ENCODE measurements at regions not wholly inside any gene's neighbourhood (a gene's known extent, or its start where the extent isn't known, plus 50 kb on each side); places are given as distances from the start of the nearest gene placed in this dataset.

DNA sequence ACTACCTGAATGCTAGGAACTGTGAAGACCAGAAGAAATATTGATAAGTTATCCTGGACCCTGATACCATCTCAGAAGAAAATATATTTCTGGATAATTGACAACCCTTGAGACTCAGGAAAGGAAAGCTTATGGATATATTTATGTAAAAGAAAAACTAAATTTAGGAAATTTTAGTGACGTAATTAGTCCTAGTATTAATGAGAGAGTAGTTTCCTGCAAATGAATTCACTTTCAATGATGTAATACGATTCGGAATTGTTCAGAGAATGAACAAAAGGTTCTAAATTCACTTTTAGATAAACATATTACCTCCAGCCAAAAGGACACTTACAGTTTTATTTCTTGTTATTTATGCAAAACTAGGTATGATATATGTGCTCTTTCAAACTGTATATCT is 1120.1 kb upstream of the NCAM2 start:
- BruUV-seq (replicated peaks), result no TSS peak
- Mint-ChIP-seq H3K27ac (ENCODE audit: low read depth, unreplicated experiment) (no peak overlapping the region), H3K4me3 (ENCODE audit: unreplicated experiment) (no peak overlapping the region), H3K9me3 (ENCODE audit: unreplicated experiment) (peaks cover 11% of the 10 kb centered on the region), H3K27me3 (ENCODE audit: insufficient read depth, unreplicated experiment) (no peaks in the 10 kb centered on the region), H3K4me1 (ENCODE audit: insufficient read depth, unreplicated experiment) (no peaks in the 10 kb centered on the region), H3K36me3 (ENCODE audit: insufficient read depth, unreplicated experiment) (no peaks in the 10 kb centered on the region)
- intact Hi-C loops (cut with micrococcal nuclease), result no loop called here
- ChIA-PET POLR2A (no interaction called here), CTCF (no interaction called here)
- DNase-seq (ENCODE audit: unreplicated experiment), result no peak
- TF ChIP-seq, protein P1, sequence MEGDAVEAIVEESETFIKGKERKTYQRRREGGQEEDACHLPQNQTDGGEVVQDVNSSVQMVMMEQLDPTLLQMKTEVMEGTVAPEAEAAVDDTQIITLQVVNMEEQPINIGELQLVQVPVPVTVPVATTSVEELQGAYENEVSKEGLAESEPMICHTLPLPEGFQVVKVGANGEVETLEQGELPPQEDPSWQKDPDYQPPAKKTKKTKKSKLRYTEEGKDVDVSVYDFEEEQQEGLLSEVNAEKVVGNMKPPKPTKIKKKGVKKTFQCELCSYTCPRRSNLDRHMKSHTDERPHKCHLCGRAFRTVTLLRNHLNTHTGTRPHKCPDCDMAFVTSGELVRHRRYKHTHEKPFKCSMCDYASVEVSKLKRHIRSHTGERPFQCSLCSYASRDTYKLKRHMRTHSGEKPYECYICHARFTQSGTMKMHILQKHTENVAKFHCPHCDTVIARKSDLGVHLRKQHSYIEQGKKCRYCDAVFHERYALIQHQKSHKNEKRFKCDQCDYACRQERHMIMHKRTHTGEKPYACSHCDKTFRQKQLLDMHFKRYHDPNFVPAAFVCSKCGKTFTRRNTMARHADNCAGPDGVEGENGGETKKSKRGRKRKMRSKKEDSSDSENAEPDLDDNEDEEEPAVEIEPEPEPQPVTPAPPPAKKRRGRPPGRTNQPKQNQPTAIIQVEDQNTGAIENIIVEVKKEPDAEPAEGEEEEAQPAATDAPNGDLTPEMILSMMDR (IDR thresholded peaks at IDR 0.05; ENCODE audit: unreplicated experiment), result no peak

- BruUV-seq (replicated peaks), result no TSS peak
- Mint-ChIP-seq H3K36me3 (ENCODE audit: insufficient read depth, unreplicated experiment) (no peaks in the 10 kb centered on the region), H3K9me3 (ENCODE audit: unreplicated experiment) (peaks cover 15% of the 10 kb centered on the region), H3K4me1 (ENCODE audit: insufficient read depth, unreplicated experiment) (no peaks in the 10 kb centered on the region), H3K27ac (ENCODE audit: low read depth, unreplicated experiment) (no peak overlapping the region), H3K4me3 (ENCODE audit: unreplicated experiment) (no peak overlapping the region), H3K27me3 (ENCODE audit: insufficient read depth, unreplicated experiment) (no peaks in the 10 kb centered on the region)
- intact Hi-C loops (cut with micrococcal nuclease), result no loop called here
- ChIA-PET POLR2A (no interaction called here), CTCF (interaction anchor here (0.5 to 0.6 kb wide), 2 partner anchors 92 to 141 kb away, joined by 3 to 5 read pairs; no protein-coding TSS in a partner anchor)
- DNase-seq (ENCODE audit: unreplicated experiment), result no peak
- TF ChIP-seq, protein P1 (IDR thresholded peaks at IDR 0.05; ENCODE audit: unreplicated experiment), result no peak
Observed at GRCh38 chr21:19899645-19900044, 1098.6 kb upstream of the NCAM2 start.

- no peaks in the 10 kb centered on the region for H3K36me3 Mint-ChIP-seq (ENCODE audit: insufficient read depth, unreplicated experiment)
- no peaks in the 10 kb centered on the region for H3K4me1 Mint-ChIP-seq (ENCODE audit: insufficient read depth, unreplicated experiment)
- peaks cover 15% of the 10 kb centered on the region for H3K9me3 Mint-ChIP-seq (ENCODE audit: unreplicated experiment)
- ChIA-PET POLR2A (interaction anchor here (0.6 kb wide), 1 partner anchor 28 kb away, joined by 3 read pairs; no protein-coding TSS in a partner anchor), CTCF (no interaction called here)
- intact Hi-C loops (cut with micrococcal nuclease), result no loop called here
- TF ChIP-seq, protein P1 (IDR thresholded peaks at IDR 0.05; ENCODE audit: unreplicated experiment), result no peak
- no TSS peak for BruUV-seq (replicated peaks)
- H3K4me3 Mint-ChIP-seq (ENCODE audit: unreplicated experiment), result no peak overlapping the region
- no peaks in the 10 kb centered on the region for H3K27me3 Mint-ChIP-seq (ENCODE audit: insufficient read depth, unreplicated experiment)
- no peak for DNase-seq (ENCODE audit: unreplicated experiment)
- no peak overlapping the region for H3K27ac Mint-ChIP-seq (ENCODE audit: low read depth, unreplicated experiment)
Observed at GRCh38 chr21:19900149-19900548, 1098.1 kb upstream of the NCAM2 start.

DNA sequence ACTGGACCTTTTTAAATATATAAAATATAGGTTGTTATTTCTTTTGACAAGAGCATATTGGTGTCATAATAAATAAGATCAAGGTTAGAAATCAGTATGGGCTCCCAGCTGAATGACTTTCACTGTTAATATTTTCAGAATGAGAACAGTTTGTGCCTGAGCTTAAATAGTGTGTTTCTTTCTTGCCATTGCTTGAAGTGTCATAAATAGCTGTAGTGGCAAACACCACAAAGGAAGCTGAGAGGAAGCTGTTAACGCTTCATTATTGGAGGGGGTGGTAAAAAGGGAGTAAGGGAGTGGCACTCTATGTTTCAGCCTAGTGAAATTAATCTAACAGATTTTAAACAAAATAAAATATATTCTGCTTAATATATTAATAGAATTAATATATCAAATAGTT is 1089.8 kb upstream of the NCAM2 start:
- H3K4me3 Mint-ChIP-seq (ENCODE audit: unreplicated experiment), result no peak overlapping the region
- H3K4me1 Mint-ChIP-seq (ENCODE audit: insufficient read depth, unreplicated experiment), result no peaks in the 10 kb centered on the region
- ChIA-PET CTCF (interaction anchor here (0.6 kb wide), 1 partner anchor 1736 kb away, joined by 3 read pairs; no protein-coding TSS in a partner anchor), POLR2A (interaction anchor here (0.6 kb wide), 1 partner anchor 150 kb away, joined by 4 read pairs; no protein-coding TSS in a partner anchor)
- H3K27ac Mint-ChIP-seq (ENCODE audit: low read depth, unreplicated experiment), result no peak overlapping the region
- no peaks in the 10 kb centered on the region for H3K9me3 Mint-ChIP-seq (ENCODE audit: unreplicated experiment)
- intact Hi-C loops (cut with micrococcal nuclease), result no loop called here
- no peaks in the 10 kb centered on the region for H3K36me3 Mint-ChIP-seq (ENCODE audit: insufficient read depth, unreplicated experiment)
- no TSS peak for BruUV-seq (replicated peaks)
- no peaks in the 10 kb centered on the region for H3K27me3 Mint-ChIP-seq (ENCODE audit: insufficient read depth, unreplicated experiment)
- TF ChIP-seq, protein P1 (IDR thresholded peaks at IDR 0.05; ENCODE audit: unreplicated experiment), result no peak
- DNase-seq (ENCODE audit: unreplicated experiment), result no peak
